ENCODE measurements at regions not wholly inside any gene's neighbourhood (a gene's known extent, or its start where the extent isn't known, plus 50 kb on each side); places are given as distances from the start of the nearest gene placed in this dataset.

- TF ChIP-seq CTCF (conservative IDR thresholded peaks at IDR 0.05; ENCODE audit: low read length): no peak
- no peak for TF ChIP-seq EZH2phosphoT487 (IDR thresholded peaks at IDR 0.05; ENCODE audit: borderline replicate concordance, low read depth, low read length)
Observed at GRCh38 chr20:60168963-60169362, 210.7 kb downstream of the CDH26 start.

Data from OCI-LY7 (cell line).